SIG-M5 treated with dmso at 0.1 percent for 504 hours (cell line): ENCODE measurements at regions not wholly inside any gene's neighbourhood (a gene's known extent, or its start where the extent isn't known, plus 50 kb on each side); places are given as distances from the start of the nearest gene placed in this dataset.

Experiments
- DNase-seq: peaks from one replicate; lab custom pipeline; 2025; ENCODE audit not compliant: unreplicated experiment; lab: John Stamatoyannopoulos, UW

GRCh38 chr2:118524911-118525310 lies 322.5 kb downstream of the EN1 start:
- no peak for DNase-seq

GRCh38 chr2:118523761-118524160 lies 323.7 kb downstream of the EN1 start:
- DNase-seq: no peak

- DNase-seq: no peak
Observed at GRCh38 chr2:118521960-118522359, 325.5 kb downstream of the EN1 start.

GRCh38 chr2:118521272-118521671 lies 326.2 kb downstream of the EN1 start:
- no peak for DNase-seq

- DNase-seq: no peak
Observed at GRCh38 chr2:118520246-118520645, 327.2 kb downstream of the EN1 start.

GRCh38 chr2:118519511-118519910 lies 327.9 kb downstream of the EN1 start:
- DNase-seq: no peak

GRCh38 chr2:118510807-118511206 lies 336.6 kb downstream of the EN1 start:
- no peak for DNase-seq

GRCh38 chr2:118509319-118510004 lies 338.0 kb downstream of the EN1 start:
- DNase-seq: no peak

GRCh38 chr2:118508282-118508681 lies 339.2 kb downstream of the EN1 start:
- DNase-seq: no peak

GRCh38 chr2:118505436-118505835 lies 342.0 kb downstream of the EN1 start:
- DNase-seq: no peak

- DNase-seq: no peak
Observed at GRCh38 chr2:118502106-118502505, 345.3 kb downstream of the EN1 start.

- no peak for DNase-seq
Observed at GRCh38 chr2:118498943-118499342, 348.5 kb downstream of the EN1 start.

- DNase-seq: no peak
Observed at GRCh38 chr2:118496870-118497611, 350.4 kb downstream of the EN1 start.

- no peak for DNase-seq
Observed at GRCh38 chr2:118496467-118496866, 351.0 kb downstream of the EN1 start.

GRCh38 chr2:118495290-118495689 lies 352.2 kb downstream of the EN1 start:
- DNase-seq: no peak

GRCh38 chr2:118493213-118493612 lies 354.2 kb downstream of the EN1 start:
- DNase-seq: no peak

GRCh38 chr2:118492335-118492734 lies 355.1 kb downstream of the EN1 start:
- DNase-seq: peak; percentile 2

GRCh38 chr2:118490330-118490729 lies 357.1 kb downstream of the EN1 start:
- DNase-seq: no peak

GRCh38 chr2:118489712-118490299 lies 357.6 kb downstream of the EN1 start:
- DNase-seq: no peak

GRCh38 chr2:118481299-118481698 lies 366.1 kb downstream of the EN1 start:
- DNase-seq: no peak

- DNase-seq: no peak
Observed at GRCh38 chr2:118479020-118479419, 368.4 kb downstream of the EN1 start.

- DNase-seq: no peak
Observed at GRCh38 chr2:118477111-118477862, 370.2 kb downstream of the EN1 start.
